HK-2 (cell line): ENCODE measurements at regions not wholly inside any gene's neighbourhood (a gene's known extent, or its start where the extent isn't known, plus 50 kb on each side); places are given as distances from the start of the nearest gene placed in this dataset.
"Not testable (repeated sequence)": the region's sequence is repeated elsewhere in the genome, so short reads cannot be mapped to it uniquely, and the experiment has no call there.

Source experiments
- DNase-seq: peaks from one replicate; pipeline ENCODE4 v3.0.0-alpha.2; 2018; ENCODE audit not compliant: unreplicated experiment

GRCh38 chr4:186481998-186482790 lies 73.2 kb downstream of the MTNR1A start:
- DNase-seq, result no peak

DNA sequence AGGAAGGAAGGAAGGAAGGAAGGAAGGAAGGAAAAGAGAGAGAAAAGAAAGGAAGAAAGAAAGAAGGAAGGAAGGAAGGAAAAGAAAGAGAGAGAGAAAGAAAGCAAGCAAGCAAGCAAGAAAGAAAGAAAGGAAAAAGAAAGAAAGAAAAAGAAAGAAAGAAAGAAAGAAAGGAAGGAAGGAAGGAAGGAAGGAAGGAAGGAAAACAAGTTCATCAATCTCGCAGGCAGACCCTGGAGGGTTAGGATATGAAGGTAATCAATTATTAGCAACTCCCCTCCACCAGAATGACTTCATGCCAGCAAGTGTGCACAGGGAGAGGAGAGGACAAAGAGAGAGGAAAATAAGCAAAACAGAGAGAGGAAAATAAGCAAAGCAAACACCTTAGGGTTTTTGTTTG lies 80.2 kb downstream of the MTNR1A start:
- no peak for DNase-seq

DNA sequence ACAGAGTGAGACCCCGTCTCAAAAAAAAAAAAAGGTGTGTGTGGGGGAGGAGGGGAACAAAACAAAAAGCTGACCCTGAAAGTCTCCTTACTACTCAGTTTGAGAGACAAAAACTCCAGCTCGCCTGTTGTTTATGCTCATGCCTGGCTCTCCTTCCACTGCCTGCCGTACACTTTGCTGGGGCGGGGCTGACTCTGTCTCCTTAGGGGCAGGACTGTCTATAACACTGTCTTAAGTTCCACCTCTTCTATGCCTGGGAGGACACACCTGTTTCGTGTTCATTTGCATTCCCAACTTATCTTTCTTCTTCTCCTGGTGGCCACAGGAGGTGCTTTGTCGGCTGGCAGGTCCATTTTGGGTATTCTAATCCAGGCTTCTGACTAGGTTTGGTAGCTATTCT lies 81.4 kb downstream of the MTNR1A start:
- no peak for DNase-seq

- peak; percentile 3 for DNase-seq
Observed at GRCh38 chr4:186472948-186473347, 82.4 kb downstream of the MTNR1A start.

- DNase-seq, result no peak
Observed at GRCh38 chr4:186471441-186471840, 83.9 kb downstream of the MTNR1A start.

GRCh38 chr4:186458050-186458449 lies 97.3 kb downstream of the MTNR1A start:
- no peak for DNase-seq

DNA sequence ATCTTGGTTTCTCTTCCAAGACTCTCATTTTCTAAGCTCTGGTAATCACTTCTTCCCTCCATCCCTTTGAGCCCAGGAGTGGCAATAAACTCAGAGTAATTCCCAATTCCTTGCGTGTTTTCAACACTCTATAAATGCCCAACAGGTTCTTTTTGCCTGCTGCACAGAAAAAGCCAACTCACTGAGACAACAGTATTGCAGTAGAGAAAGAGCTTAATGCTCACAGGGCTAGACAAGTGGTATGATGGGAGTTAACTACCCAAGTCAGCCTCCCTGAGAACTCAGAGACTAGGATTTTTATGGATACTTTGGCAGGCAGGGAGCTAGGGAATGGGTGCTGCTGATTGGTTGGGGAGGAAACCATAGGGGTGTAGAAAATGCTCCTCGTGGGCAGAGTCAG lies 103.4 kb downstream of the MTNR1A start:
- DNase-seq, result no peak

DNA sequence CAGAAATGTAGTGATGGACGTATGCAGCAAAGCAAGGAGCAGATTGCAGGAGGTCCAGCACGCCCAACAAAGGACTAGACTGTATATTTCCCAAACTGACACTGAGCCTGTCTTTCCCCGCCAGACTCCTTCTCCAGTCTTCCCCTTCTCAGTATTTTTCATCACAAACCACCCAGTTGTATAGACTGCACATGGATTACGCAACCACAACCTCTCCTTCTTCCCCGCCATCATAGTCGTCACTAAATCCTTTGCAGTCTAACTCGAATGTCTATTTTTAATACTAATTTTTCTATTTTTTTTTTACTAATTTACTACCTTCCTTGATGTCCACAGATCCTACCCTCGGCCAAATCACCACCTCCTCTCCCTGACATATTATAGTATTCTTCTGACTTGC lies 105.4 kb downstream of the MTNR1A start:
- no peak for DNase-seq

GRCh38 chr4:186445040-186445439 lies 110.3 kb downstream of the MTNR1A start:
- DNase-seq, result no peak

DNA sequence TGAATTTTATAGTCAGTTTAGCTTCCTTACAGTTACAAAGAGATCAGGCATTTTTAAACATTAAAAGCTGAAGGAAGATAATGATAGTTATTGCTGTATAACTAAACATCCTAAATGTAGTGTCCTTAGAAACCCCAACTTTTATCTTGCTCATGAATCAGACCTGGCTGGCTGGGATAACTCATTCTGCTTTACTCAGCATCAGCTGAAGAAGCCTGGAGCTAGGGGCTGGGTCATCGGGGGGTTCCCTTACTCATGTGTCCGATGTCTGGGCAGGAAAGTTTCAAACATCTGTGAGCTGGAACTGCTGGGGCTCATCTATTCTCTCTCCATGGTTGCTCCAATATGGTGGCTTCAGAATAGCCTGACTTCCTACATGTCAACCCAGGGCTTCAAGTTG lies 113.9 kb downstream of the MTNR1A start:
- DNase-seq, result no peak

DNA sequence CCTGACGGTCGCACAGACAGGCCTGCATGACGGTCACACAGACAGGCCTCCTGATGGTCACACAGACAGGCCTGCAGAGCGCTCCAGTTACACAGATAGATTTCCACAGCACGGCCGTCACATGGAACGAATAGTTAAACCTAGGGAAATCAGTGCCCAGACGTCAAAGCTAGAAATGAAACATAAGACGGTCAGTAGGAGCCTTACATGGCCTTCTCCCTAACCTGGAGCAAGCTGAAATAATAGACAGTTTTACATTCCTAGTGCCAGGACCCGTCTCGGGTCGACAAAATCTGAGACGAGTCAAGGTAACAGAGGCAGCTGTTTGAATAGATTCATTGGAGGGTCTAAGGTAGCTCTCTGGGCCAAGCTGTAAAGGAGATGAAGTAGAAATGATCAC lies 126.9 kb downstream of the MTNR1A start:
- DNase-seq, result no peak

GRCh38 chr4:186424745-186425144 lies 130.6 kb downstream of the MTNR1A start:
- no peak for DNase-seq

DNA sequence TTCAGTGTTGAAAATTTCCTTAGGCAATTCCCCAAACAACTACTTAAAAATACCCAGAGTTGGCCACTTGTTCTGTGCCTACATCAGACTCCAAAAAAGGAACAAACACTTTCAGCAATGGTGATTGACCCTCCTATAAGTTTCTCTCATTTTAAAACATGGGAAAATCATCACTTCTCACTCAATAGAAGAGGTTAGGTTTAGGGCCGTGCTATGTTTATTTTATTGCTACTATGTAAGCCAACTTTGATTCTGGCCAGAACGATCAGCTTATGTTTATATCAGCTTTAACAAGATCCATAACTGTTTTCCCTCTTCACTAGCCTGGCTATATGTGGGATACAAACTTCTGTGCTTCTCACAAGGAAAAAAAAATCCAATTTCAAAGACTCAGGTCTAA lies 133.1 kb downstream of the MTNR1A start:
- no peak for DNase-seq

DNA sequence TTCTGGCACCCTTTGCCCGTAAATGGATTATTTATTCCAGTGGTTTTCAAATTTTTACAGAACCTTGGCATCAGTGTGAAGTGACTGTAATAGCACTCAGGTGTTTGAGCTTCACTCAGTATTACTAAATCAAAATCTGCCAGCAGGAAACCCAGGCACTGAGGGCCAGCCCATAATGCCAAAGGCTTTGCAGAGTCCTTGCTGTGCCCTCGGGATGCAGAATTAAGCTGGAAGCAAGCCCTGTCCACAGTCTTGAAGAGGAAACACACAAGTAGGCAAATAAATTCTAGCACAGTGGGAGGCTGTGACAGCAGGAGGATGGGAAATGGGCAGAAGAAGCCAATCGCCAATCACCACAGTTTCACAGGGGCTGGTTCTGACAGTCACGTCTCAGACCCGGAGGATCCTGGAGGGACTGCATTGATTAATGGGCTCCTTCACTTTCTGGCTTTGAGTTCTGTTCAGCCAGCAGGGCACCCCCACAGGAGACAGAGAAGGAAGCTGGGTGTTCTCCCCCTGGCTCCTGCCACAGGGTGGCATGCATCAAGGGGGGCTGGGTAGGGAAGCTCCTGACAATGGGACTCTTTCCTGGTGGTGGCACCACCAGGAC lies 138.8 kb downstream of the MTNR1A start:
- no peak for DNase-seq

- DNase-seq, result no peak
Observed at GRCh38 chr4:186414390-186414789, 141.0 kb downstream of the MTNR1A start.

DNA sequence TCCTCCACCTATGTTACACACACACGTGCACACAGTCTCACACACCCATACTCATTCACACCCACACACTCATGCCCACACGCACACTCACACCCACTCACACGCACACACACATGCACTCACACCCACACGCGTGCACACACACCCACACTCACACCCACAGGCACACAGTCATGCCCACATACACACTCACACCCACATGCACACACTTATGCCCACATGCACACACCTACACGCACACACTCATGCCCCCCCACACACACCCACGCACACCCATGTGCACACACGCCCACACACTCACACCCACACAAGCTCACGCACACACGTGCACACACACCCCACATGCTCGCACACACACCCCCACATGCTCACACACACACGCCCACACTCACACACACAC lies 140.0 kb downstream of the F11 start:
- DNase-seq, result no peak

- no peak for DNase-seq
Observed at GRCh38 chr4:186404562-186405134, 138.7 kb downstream of the F11 start.

DNA sequence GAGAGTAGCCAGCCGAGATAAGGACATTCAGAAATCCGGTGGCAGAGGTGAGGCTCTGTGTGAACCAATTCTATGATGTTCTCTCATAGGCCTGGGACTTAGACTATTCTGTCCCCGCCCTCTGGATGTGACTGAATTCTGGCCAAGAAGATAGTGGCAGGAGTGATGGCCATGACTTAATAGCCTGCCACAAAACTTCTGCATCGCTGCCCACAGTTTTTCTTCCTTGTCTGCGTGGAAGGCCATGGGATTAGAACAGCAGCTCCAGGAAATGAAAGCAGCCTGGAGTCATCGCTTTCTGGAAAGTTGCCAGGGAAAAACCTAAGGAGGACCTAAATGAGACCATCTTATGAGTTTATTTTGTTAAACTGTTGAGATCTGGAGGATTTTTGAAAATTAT lies 134.7 kb downstream of the F11 start:
- no peak for DNase-seq

GRCh38 chr4:186392017-186392416 lies 126.0 kb downstream of the F11 start:
- DNase-seq, result no peak

- DNase-seq, result not testable (repeated sequence)
Observed at GRCh38 chr4:186384328-186384727, 118.3 kb downstream of the F11 start.

- DNase-seq, result no peak
Observed at GRCh38 chr4:186368281-186368680, 102.3 kb downstream of the F11 start.

- DNase-seq, result no peak
Observed at GRCh38 chr4:186366326-186366725, 100.3 kb downstream of the F11 start.

- not testable (repeated sequence) for DNase-seq
Observed at GRCh38 chr4:186363038-186363437, 97.0 kb downstream of the F11 start.
